ENCODE measurements at regions not wholly inside any gene's neighbourhood (a gene's known extent, or its start where the extent isn't known, plus 50 kb on each side); places are given as distances from the start of the nearest gene placed in this dataset.

DNA sequence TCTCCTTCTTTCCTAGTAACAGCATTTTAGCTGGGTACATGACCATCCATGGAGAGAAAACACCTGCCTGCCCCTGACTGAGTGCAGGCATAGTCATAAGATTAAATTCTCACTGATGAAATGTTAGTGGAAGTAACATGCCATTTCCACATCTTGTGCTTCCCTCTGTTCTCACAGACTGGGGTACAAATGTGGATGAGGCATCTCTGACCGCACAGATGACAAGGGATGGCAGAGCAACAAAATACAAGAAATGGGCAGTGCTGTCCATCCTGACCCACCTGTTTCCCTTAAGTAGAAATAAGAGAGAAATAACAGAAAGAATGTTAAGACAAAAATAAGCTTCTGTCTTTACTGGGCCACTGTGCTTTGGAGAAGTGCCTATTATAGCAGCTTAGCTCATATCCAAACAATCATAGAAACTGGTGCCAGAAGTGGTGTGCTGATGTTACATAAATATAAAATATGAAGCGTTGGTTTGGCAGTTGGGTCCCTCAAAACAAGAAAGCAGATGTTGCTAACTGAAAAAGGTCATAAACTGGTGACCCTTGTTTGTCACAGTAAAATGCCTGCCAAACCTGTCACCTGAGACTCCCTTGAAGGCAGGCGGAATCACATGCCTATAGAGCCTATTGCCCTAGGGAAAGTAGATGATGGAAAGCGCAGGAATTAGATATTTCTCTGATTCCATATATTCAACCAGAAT, 72.4 kb upstream of the CCDC150 start:
- intact Hi-C loops (cut with micrococcal nuclease), result no loop called here
- H3K27ac ChIP-seq (ENCODE audit: extremely low read depth, low read depth, low read length), result no peak overlapping the region
- no peaks in the 10 kb centered on the region for H3K4me1 ChIP-seq (replicated peaks in 1 of 2; ENCODE audit: control insufficient read depth in 2 of 2, insufficient read depth in 2 of 2, low read length in 2 of 2)
- H3K27me3 ChIP-seq (ENCODE audit: control insufficient read depth in 2 of 2, insufficient read depth in 2 of 2, low read length in 2 of 2), result no peaks in the 10 kb centered on the region
- no peak overlapping the region for H3K9ac ChIP-seq (ENCODE audit: insufficient read depth in 1 of 2, low read depth in 2 of 2, low read length in 2 of 2)
- no peak for TF ChIP-seq HIVEP1 (CRISPR knock-in tag; IDR thresholded peaks at IDR 0.05)
- no peak for TF ChIP-seq EGR1 (conservative IDR thresholded peaks at IDR 0.05)
- no peak for TF ChIP-seq ZFX (CRISPR knock-in tag; IDR thresholded peaks at IDR 0.05)
- TF ChIP-seq XRCC3 (IDR thresholded peaks at IDR 0.05), result no peak
- no peaks in the 10 kb centered on the region for H3K9me3 ChIP-seq (replicated peaks; ENCODE audit: control insufficient read depth, insufficient read depth, low read depth, low read length)
- 11% methylated on average over 4 of the region's 4 CpGs for WGBS (ENCODE audit: insufficient coverage, low coverage, missing lambda C conversion rate)
- ChIA-PET POLR2A (interaction anchor here (0.5 kb wide), 1 partner anchor 94 kb away, joined by 3 read pairs; no protein-coding TSS in a partner anchor), CTCF (ENCODE audit: low intra/inter-chr PET ratio) (no interaction called here)
- H3K36me3 ChIP-seq (ENCODE audit: control insufficient read depth, insufficient read depth, low read length), result no peaks in the 10 kb centered on the region
- H3K4me2 ChIP-seq (ENCODE audit: insufficient read depth, low read length), result no peak overlapping the region
- ATAC-seq (no peak), FAIRE-seq (no peak), DNase-seq (ENCODE audit: extremely low read depth in 1 of 4, low spot score in 3 of 4) (no peak)
- no peak overlapping the region for H3K4me3 ChIP-seq
- H4K20me1 ChIP-seq (replicated peaks; ENCODE audit: control insufficient read depth, insufficient read depth, low read length), result no peaks in the 10 kb centered on the region
- no peaks in the 10 kb centered on the region for H3K9me1 ChIP-seq (ENCODE audit: control insufficient read depth, insufficient read depth, low read length)
- no peaks in the 10 kb centered on the region for H3K79me2 ChIP-seq (ENCODE audit: control insufficient read depth, insufficient read depth, low read length)
- in situ Hi-C loops (cut with MboI), result no loop called here
- BruUV-seq (replicated peaks), result no TSS peak
- no peak overlapping the region for H2AFZ ChIP-seq (ENCODE audit: low read depth, low read length)

DNA sequence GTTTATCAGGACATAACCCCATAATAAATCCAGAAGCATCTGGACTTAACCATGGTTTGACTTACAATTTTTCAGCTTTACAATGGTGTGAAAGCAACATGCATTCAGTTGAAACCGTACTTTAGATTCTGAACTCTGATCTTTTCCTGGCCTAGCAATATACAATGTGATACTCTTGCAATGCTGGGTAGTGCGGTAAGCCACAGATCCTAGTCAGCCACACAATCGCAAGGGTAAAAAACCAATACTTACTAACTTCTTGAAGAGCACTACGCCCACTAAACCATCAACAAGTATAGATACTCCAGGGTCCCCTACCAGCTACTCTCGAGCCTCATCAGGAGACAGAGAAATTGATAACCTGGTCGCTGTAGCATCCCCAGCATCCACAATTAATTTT, 71.0 kb upstream of the CCDC150 start:
- no peak for ATAC-seq
- H3K36me3 ChIP-seq (ENCODE audit: control insufficient read depth, insufficient read depth, low read length), result no peaks in the 10 kb centered on the region
- no TSS peak for BruUV-seq (replicated peaks)
- in situ Hi-C loops (cut with MboI), result no loop called here
- no peak for FAIRE-seq
- DNase-seq (ENCODE audit: extremely low read depth in 1 of 4, low spot score in 3 of 4), result no peak
- no peak overlapping the region for H3K4me3 ChIP-seq
- POLR2A ChIA-PET, result no interaction called here
- no peak overlapping the region for H2AFZ ChIP-seq (ENCODE audit: low read depth, low read length)
- H3K4me2 ChIP-seq (ENCODE audit: insufficient read depth, low read length), result no peak overlapping the region
- H3K9ac ChIP-seq (ENCODE audit: insufficient read depth in 1 of 2, low read depth in 2 of 2, low read length in 2 of 2), result no peak overlapping the region
- no peaks in the 10 kb centered on the region for H3K27me3 ChIP-seq (ENCODE audit: control insufficient read depth in 2 of 2, insufficient read depth in 2 of 2, low read length in 2 of 2)
- WGBS (ENCODE audit: insufficient coverage, low coverage, missing lambda C conversion rate), result 2% methylated on average over 6 of the region's 6 CpGs
- no peaks in the 10 kb centered on the region for H3K9me1 ChIP-seq (ENCODE audit: control insufficient read depth, insufficient read depth, low read length)
- no peaks in the 10 kb centered on the region for H3K4me1 ChIP-seq (replicated peaks in 1 of 2; ENCODE audit: control insufficient read depth in 2 of 2, insufficient read depth in 2 of 2, low read length in 2 of 2)
- H3K9me3 ChIP-seq (replicated peaks; ENCODE audit: control insufficient read depth, insufficient read depth, low read depth, low read length), result no peaks in the 10 kb centered on the region
- intact Hi-C loops (cut with micrococcal nuclease), result no loop called here
- CTCF ChIA-PET (ENCODE audit: low intra/inter-chr PET ratio), result no interaction called here
- H3K27ac ChIP-seq (ENCODE audit: extremely low read depth, low read depth, low read length), result no peak overlapping the region
- no peaks in the 10 kb centered on the region for H4K20me1 ChIP-seq (replicated peaks; ENCODE audit: control insufficient read depth, insufficient read depth, low read length)
- no peaks in the 10 kb centered on the region for H3K79me2 ChIP-seq (ENCODE audit: control insufficient read depth, insufficient read depth, low read length)
- TF ChIP-seq ZBTB43 (CRISPR knock-in tag; IDR thresholded peaks at IDR 0.05) (no peak), CHAMP1 (IDR thresholded peaks at IDR 0.05) (no peak), LEF1 (IDR thresholded peaks at IDR 0.05) (no peak), DDX20 (tag; IDR thresholded peaks at IDR 0.05; ENCODE audit: low read depth) (no peak), CREM (IDR thresholded peaks at IDR 0.05; ENCODE audit: low read depth) (no peak), ARID3A (IDR thresholded peaks at IDR 0.05; ENCODE audit: borderline replicate concordance, low read depth, low read length) (no peak), RBFOX2 (IDR thresholded peaks at IDR 0.05; ENCODE audit: low read depth, low read length) (no peak)
